ENCODE measurements at regions not wholly inside any gene's neighbourhood (a gene's known extent, or its start where the extent isn't known, plus 50 kb on each side); places are given as distances from the start of the nearest gene placed in this dataset.

- H3K4me1 ChIP-seq (ENCODE audit: insufficient read depth, low read length): no peaks in the 10 kb centered on the region
- H3K27ac ChIP-seq (ENCODE audit: low read length): no peak overlapping the region
- no peak overlapping the region for H3K9ac ChIP-seq (ENCODE audit: low read depth, low read length)
- H3K36me3 ChIP-seq (ENCODE audit: insufficient read depth, low read depth, low read length): no peaks in the 10 kb centered on the region
- H3K27me3 ChIP-seq (ENCODE audit: insufficient read depth, low read length): no peaks in the 10 kb centered on the region
- no peaks in the 10 kb centered on the region; the same call in 1 of the 2 replicates for H3K9me3 ChIP-seq (ENCODE audit: insufficient read depth, low read depth, low read length)
- no peak overlapping the region for H3K4me3 ChIP-seq (ENCODE audit: low read length)
Measured at GRCh38 chr2:128780434-128781080, 461.9 kb upstream of the HS6ST1 start.

GRCh38 chr2:128781166-128781565 is 462.5 kb upstream of the HS6ST1 start:
- no peak overlapping the region for H3K27ac ChIP-seq (ENCODE audit: low read length)
- H3K36me3 ChIP-seq (ENCODE audit: insufficient read depth, low read depth, low read length): no peaks in the 10 kb centered on the region
- H3K9me3 ChIP-seq (ENCODE audit: insufficient read depth, low read depth, low read length): no peaks in the 10 kb centered on the region; the same call in 1 of the 2 replicates
- H3K27me3 ChIP-seq (ENCODE audit: insufficient read depth, low read length): no peaks in the 10 kb centered on the region
- H3K9ac ChIP-seq (ENCODE audit: low read depth, low read length): no peak overlapping the region
- no peak overlapping the region for H3K4me3 ChIP-seq (ENCODE audit: low read length)
- H3K4me1 ChIP-seq (ENCODE audit: insufficient read depth, low read length): no peaks in the 10 kb centered on the region

- Histone ChIP-seq H3K4me3 (ENCODE audit: low read length) (no peak overlapping the region), H3K27me3 (ENCODE audit: insufficient read depth, low read length) (no peaks in the 10 kb centered on the region), H3K9me3 (ENCODE audit: insufficient read depth, low read depth, low read length) (no peaks in the 10 kb centered on the region; the same call in 1 of the 2 replicates), H3K36me3 (ENCODE audit: insufficient read depth, low read depth, low read length) (no peaks in the 10 kb centered on the region), H3K4me1 (ENCODE audit: insufficient read depth, low read length) (peaks cover 3% of the 10 kb centered on the region; the same call in 1 of the 2 replicates), H3K9ac (ENCODE audit: low read depth, low read length) (no peak overlapping the region), H3K27ac (ENCODE audit: low read length) (no peak overlapping the region)
Measured at GRCh38 chr2:128781585-128782385, 463.1 kb upstream of the HS6ST1 start.

GRCh38 chr2:128782411-128783192 is 463.9 kb upstream of the HS6ST1 start:
- Histone ChIP-seq H3K36me3 (ENCODE audit: insufficient read depth, low read depth, low read length) (no peaks in the 10 kb centered on the region), H3K4me3 (ENCODE audit: low read length) (no peak overlapping the region), H3K9ac (ENCODE audit: low read depth, low read length) (no peak overlapping the region), H3K4me1 (ENCODE audit: insufficient read depth, low read length) (peaks cover 3% of the 10 kb centered on the region; the same call in 1 of the 2 replicates), H3K27me3 (ENCODE audit: insufficient read depth, low read length) (no peaks in the 10 kb centered on the region), H3K27ac (ENCODE audit: low read length) (no peak overlapping the region), H3K9me3 (ENCODE audit: insufficient read depth, low read depth, low read length) (no peaks in the 10 kb centered on the region; the same call in 1 of the 2 replicates)

- Histone ChIP-seq H3K4me1 (ENCODE audit: insufficient read depth, low read length) (peaks cover 3% of the 10 kb centered on the region; the same call in 1 of the 2 replicates), H3K9me3 (ENCODE audit: insufficient read depth, low read depth, low read length) (no peaks in the 10 kb centered on the region; the same call in 1 of the 2 replicates), H3K27me3 (ENCODE audit: insufficient read depth, low read length) (no peaks in the 10 kb centered on the region), H3K4me3 (ENCODE audit: low read length) (no peak overlapping the region), H3K9ac (ENCODE audit: low read depth, low read length) (no peak overlapping the region), H3K27ac (ENCODE audit: low read length) (no peak overlapping the region), H3K36me3 (ENCODE audit: insufficient read depth, low read depth, low read length) (no peaks in the 10 kb centered on the region)
Measured at GRCh38 chr2:128783193-128783671, 464.6 kb upstream of the HS6ST1 start.

GRCh38 chr2:128783896-128784295 is 465.2 kb upstream of the HS6ST1 start:
- Histone ChIP-seq H3K27me3 (ENCODE audit: insufficient read depth, low read length) (no peaks in the 10 kb centered on the region), H3K4me1 (ENCODE audit: insufficient read depth, low read length) (peaks cover 3% of the 10 kb centered on the region; the same call in 1 of the 2 replicates), H3K9me3 (ENCODE audit: insufficient read depth, low read depth, low read length) (no peaks in the 10 kb centered on the region; the same call in 1 of the 2 replicates), H3K9ac (ENCODE audit: low read depth, low read length) (no peak overlapping the region), H3K36me3 (ENCODE audit: insufficient read depth, low read depth, low read length) (no peaks in the 10 kb centered on the region), H3K4me3 (ENCODE audit: low read length) (no peak overlapping the region), H3K27ac (ENCODE audit: low read length) (no peak overlapping the region)

GRCh38 chr2:128784626-128785306 is 466.1 kb upstream of the HS6ST1 start:
- no peaks in the 10 kb centered on the region for H3K36me3 ChIP-seq (ENCODE audit: insufficient read depth, low read depth, low read length)
- H3K27ac ChIP-seq (ENCODE audit: low read length): no peak overlapping the region
- H3K4me1 ChIP-seq (ENCODE audit: insufficient read depth, low read length): peaks cover 3% of the 10 kb centered on the region; the same call in 1 of the 2 replicates
- no peaks in the 10 kb centered on the region for H3K27me3 ChIP-seq (ENCODE audit: insufficient read depth, low read length)
- H3K9me3 ChIP-seq (ENCODE audit: insufficient read depth, low read depth, low read length): no peaks in the 10 kb centered on the region
- no peak overlapping the region for H3K9ac ChIP-seq (ENCODE audit: low read depth, low read length)
- H3K4me3 ChIP-seq (ENCODE audit: low read length): no peak overlapping the region

- no peak overlapping the region for H3K4me3 ChIP-seq (ENCODE audit: low read length)
- H3K27ac ChIP-seq (ENCODE audit: low read length): no peak overlapping the region
- H3K9me3 ChIP-seq (ENCODE audit: insufficient read depth, low read depth, low read length): no peaks in the 10 kb centered on the region
- H3K4me1 ChIP-seq (ENCODE audit: insufficient read depth, low read length): peaks cover 3% of the 10 kb centered on the region; the same call in 1 of the 2 replicates
- no peak overlapping the region for H3K9ac ChIP-seq (ENCODE audit: low read depth, low read length)
- H3K36me3 ChIP-seq (ENCODE audit: insufficient read depth, low read depth, low read length): no peaks in the 10 kb centered on the region
- no peaks in the 10 kb centered on the region for H3K27me3 ChIP-seq (ENCODE audit: insufficient read depth, low read length)
Measured at GRCh38 chr2:128786316-128786715, 467.6 kb upstream of the HS6ST1 start.

- Histone ChIP-seq H3K27ac (ENCODE audit: low read length) (no peak overlapping the region), H3K4me1 (ENCODE audit: insufficient read depth, low read length) (peaks cover 3% of the 10 kb centered on the region; the same call in 1 of the 2 replicates), H3K27me3 (ENCODE audit: insufficient read depth, low read length) (no peaks in the 10 kb centered on the region), H3K36me3 (ENCODE audit: insufficient read depth, low read depth, low read length) (no peaks in the 10 kb centered on the region), H3K4me3 (ENCODE audit: low read length) (no peak overlapping the region), H3K9ac (ENCODE audit: low read depth, low read length) (peak overlapping the region; percentile 8; the same call in 1 of the 2 replicates), H3K9me3 (ENCODE audit: insufficient read depth, low read depth, low read length) (no peaks in the 10 kb centered on the region)
Measured at GRCh38 chr2:128786741-128787478, 468.2 kb upstream of the HS6ST1 start.

- Histone ChIP-seq H3K27ac (ENCODE audit: low read length) (no peak overlapping the region), H3K27me3 (ENCODE audit: insufficient read depth, low read length) (no peaks in the 10 kb centered on the region), H3K4me3 (ENCODE audit: low read length) (no peak overlapping the region), H3K4me1 (ENCODE audit: insufficient read depth, low read length) (peaks cover 3% of the 10 kb centered on the region; the same call in 1 of the 2 replicates), H3K36me3 (ENCODE audit: insufficient read depth, low read depth, low read length) (no peaks in the 10 kb centered on the region), H3K9ac (ENCODE audit: low read depth, low read length) (no peak overlapping the region), H3K9me3 (ENCODE audit: insufficient read depth, low read depth, low read length) (no peaks in the 10 kb centered on the region)
Measured at GRCh38 chr2:128787616-128788015, 468.9 kb upstream of the HS6ST1 start.
